Gastrocnemius medialis (tissue), 4 donors: ENCODE measurements at regions not wholly inside any gene's neighbourhood (a gene's known extent, or its start where the extent isn't known, plus 50 kb on each side); places are given as distances from the start of the nearest gene placed in this dataset.

ENCODE experiments used
- CTCF ChIP-seq, 5 experiments: fragments of 450-650 bp in 3 of 5; fragments of 200-600 bp in 2 of 5; sonication (generic) in 2 of 5; IDR thresholded peaks in 4 of 5; conservative IDR thresholded peaks in 1 of 5; 1 replicate in 4 of 5; 2 replicates in 1 of 5; pipeline ENCODE4 v1.5.1; 2016 to 2019; ENCODE audit warnings: antibody characterized with exemption in 5 of 5, mild to moderate bottlenecking in 3 of 5, moderate library complexity in 3 of 5
- POLR2A ChIP-seq, 2 donors: fragments of 450-650 bp; IDR thresholded peaks; one replicate each; pipeline ENCODE4 v1.6.1; 2017; ENCODE audit warnings: antibody characterized with exemption in 2 of 2, mild to moderate bottlenecking in 2 of 2, moderate library complexity in 2 of 2

- no peak for TF ChIP-seq CTCF (IDR thresholded peaks at IDR 0.05 in 4 of 5, conservative IDR thresholded peaks at IDR 0.05 in 1 of 5)
- no peak for TF ChIP-seq POLR2A (IDR thresholded peaks at IDR 0.05)
Measured at GRCh38 chr2:212926940-212927339, 224.5 kb downstream of the IKZF2 start.
